ENCODE measurements at regions not wholly inside any gene's neighbourhood (a gene's known extent, or its start where the extent isn't known, plus 50 kb on each side); places are given as distances from the start of the nearest gene placed in this dataset.
A peak's percentile ranks its signal among the peaks of the same experiment; 100 is the strongest.

DNA sequence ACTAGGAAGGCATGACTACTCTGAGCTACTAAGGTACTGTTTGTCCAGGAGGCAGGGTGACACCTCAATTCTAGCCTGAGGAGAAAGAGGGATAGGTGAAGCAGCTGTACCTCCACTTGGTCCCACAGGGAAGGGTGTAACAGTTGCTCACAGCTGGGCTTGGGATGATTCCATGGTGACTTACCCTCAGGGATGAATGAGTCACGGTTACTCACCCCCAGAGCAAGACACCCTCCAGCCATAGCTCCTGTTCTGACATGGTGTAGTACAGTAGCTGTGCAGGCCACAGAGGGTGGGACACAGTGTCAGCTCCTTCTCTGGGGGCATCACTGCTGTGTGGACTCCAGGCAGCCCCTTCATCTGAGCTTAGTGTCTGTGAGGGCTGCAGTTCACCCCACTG, 868.6 kb upstream of the SEMA6D start:
- no peaks in the 10 kb centered on the region for H4K20me1 ChIP-seq (ENCODE audit: low read length)
- peak; percentile 38 for DNase-seq
- H3K4me1 ChIP-seq (ENCODE audit: insufficient read depth, low read length): no peaks in the 10 kb centered on the region
- H2AFZ ChIP-seq (ENCODE audit: low read length): no peak overlapping the region
- H3K9me2 ChIP-seq (replicated peaks; ENCODE audit: low read length): no peaks in the 10 kb centered on the region
- no peak for TF ChIP-seq EZH2phosphoT487 (IDR thresholded peaks at IDR 0.05; ENCODE audit: borderline replicate concordance, low read length)
- TF ChIP-seq, protein P1, sequence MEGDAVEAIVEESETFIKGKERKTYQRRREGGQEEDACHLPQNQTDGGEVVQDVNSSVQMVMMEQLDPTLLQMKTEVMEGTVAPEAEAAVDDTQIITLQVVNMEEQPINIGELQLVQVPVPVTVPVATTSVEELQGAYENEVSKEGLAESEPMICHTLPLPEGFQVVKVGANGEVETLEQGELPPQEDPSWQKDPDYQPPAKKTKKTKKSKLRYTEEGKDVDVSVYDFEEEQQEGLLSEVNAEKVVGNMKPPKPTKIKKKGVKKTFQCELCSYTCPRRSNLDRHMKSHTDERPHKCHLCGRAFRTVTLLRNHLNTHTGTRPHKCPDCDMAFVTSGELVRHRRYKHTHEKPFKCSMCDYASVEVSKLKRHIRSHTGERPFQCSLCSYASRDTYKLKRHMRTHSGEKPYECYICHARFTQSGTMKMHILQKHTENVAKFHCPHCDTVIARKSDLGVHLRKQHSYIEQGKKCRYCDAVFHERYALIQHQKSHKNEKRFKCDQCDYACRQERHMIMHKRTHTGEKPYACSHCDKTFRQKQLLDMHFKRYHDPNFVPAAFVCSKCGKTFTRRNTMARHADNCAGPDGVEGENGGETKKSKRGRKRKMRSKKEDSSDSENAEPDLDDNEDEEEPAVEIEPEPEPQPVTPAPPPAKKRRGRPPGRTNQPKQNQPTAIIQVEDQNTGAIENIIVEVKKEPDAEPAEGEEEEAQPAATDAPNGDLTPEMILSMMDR (conservative IDR thresholded peaks at IDR 0.05; ENCODE audit: low read depth, low read length): no peak
- TF ChIP-seq EZH2 (IDR thresholded peaks at IDR 0.05; ENCODE audit: low read length, unreplicated experiment): no peak
- CTCF ChIA-PET: no interaction called here
- H3K27ac ChIP-seq (ENCODE audit: low read length): no peak overlapping the region
- no peak overlapping the region for H3K4me3 ChIP-seq (ENCODE audit: low read length)
- H3K9ac ChIP-seq (ENCODE audit: low read length): no peak overlapping the region
- POLR2A ChIA-PET (ENCODE audit: unreplicated experiment): no interaction called here
- H3K4me2 ChIP-seq (ENCODE audit: low read length): no peak overlapping the region
- no peaks in the 10 kb centered on the region for H3K79me2 ChIP-seq (ENCODE audit: low read length)
- no peaks in the 10 kb centered on the region for H3K9me3 ChIP-seq (ENCODE audit: low read length)
- no TSS peak for BruUV-seq (replicated peaks)
- intact Hi-C loops (cut with micrococcal nuclease): no loop called here
- no peaks in the 10 kb centered on the region for H3K36me3 ChIP-seq (ENCODE audit: low read depth, low read length)
- H3F3A ChIP-seq (ENCODE audit: low read length, unreplicated experiment): no peaks in the 10 kb centered on the region
- H3K27me3 ChIP-seq (ENCODE audit: low read length): no peaks in the 10 kb centered on the region
- no peak; the same call in 1 of the 2 replicates for ATAC-seq

DNA sequence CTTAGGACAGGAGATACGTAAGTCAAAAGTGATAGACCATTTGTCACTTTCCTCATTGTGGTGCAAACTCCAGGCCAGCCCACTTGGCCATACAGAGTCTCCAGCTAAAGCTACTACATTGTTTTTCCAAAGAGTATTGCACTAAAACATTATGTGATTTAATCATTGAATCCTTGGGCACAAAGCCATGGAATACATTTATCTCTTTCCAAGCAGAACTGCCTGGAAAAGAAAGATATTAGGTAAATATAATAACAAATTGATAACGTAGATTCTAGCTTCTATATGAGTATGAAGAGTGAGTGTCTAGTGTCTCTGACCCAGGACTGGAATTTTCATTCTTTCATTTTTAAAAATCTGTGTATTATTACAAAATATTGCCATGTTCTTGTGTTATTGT, 863.7 kb upstream of the SEMA6D start:
- Histone ChIP-seq H3K79me2 (ENCODE audit: low read length) (no peaks in the 10 kb centered on the region), H3K36me3 (ENCODE audit: low read depth, low read length) (no peaks in the 10 kb centered on the region), H2AFZ (ENCODE audit: low read length) (no peak overlapping the region), H4K20me1 (ENCODE audit: low read length) (no peaks in the 10 kb centered on the region), H3K9ac (ENCODE audit: low read length) (no peak overlapping the region), H3K9me3 (ENCODE audit: low read length) (no peaks in the 10 kb centered on the region), H3F3A (ENCODE audit: low read length, unreplicated experiment) (no peaks in the 10 kb centered on the region), H3K27ac (ENCODE audit: low read length) (no peak overlapping the region), H3K27me3 (ENCODE audit: low read length) (no peaks in the 10 kb centered on the region), H3K4me3 (ENCODE audit: low read length) (no peak overlapping the region), H3K4me1 (ENCODE audit: insufficient read depth, low read length) (no peaks in the 10 kb centered on the region), H3K4me2 (ENCODE audit: low read length) (no peak overlapping the region), H3K9me2 (replicated peaks; ENCODE audit: low read length) (no peaks in the 10 kb centered on the region)
- no peak for DNase-seq
- TF ChIP-seq EZH2 (IDR thresholded peaks at IDR 0.05; ENCODE audit: low read length, unreplicated experiment): no peak
- intact Hi-C loops (cut with micrococcal nuclease): no loop called here
- ChIA-PET POLR2A (ENCODE audit: unreplicated experiment) (no interaction called here), CTCF (no interaction called here)
- BruUV-seq (replicated peaks): no TSS peak
- no peak for ATAC-seq

DNA sequence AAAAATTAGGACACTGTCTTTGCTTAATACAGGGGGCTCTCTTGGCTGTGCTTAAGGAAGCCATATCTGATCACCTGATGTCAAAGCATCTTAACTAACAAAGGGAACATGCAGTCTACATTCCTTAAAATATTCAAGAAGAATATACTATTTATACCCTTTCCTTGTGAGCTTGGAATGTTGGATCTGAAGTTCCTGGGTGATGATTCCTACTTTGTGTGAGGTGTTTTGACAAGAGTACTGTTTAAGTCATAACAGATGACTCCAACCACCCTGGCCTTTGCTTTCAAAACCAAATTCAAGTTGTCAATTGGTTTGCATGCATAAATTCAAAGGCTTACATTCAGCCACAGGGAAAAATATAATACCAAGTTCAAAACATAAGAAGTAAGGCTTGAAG, 862.7 kb upstream of the SEMA6D start:
- POLR2A ChIA-PET (ENCODE audit: unreplicated experiment): no interaction called here
- intact Hi-C loops (cut with micrococcal nuclease): no loop called here
- H2AFZ ChIP-seq (ENCODE audit: low read length): no peak overlapping the region
- no peaks in the 10 kb centered on the region for H3K27me3 ChIP-seq (ENCODE audit: low read length)
- H3K79me2 ChIP-seq (ENCODE audit: low read length): no peaks in the 10 kb centered on the region
- H3K9me2 ChIP-seq (replicated peaks; ENCODE audit: low read length): no peaks in the 10 kb centered on the region
- ATAC-seq (no peak), DNase-seq (no peak)
- no peaks in the 10 kb centered on the region for H3K36me3 ChIP-seq (ENCODE audit: low read depth, low read length)
- no peak overlapping the region for H3K4me3 ChIP-seq (ENCODE audit: low read length)
- no peak overlapping the region for H3K27ac ChIP-seq (ENCODE audit: low read length)
- no peaks in the 10 kb centered on the region for H4K20me1 ChIP-seq (ENCODE audit: low read length)
- CTCF ChIA-PET: no interaction called here
- no TSS peak for BruUV-seq (replicated peaks)
- no peaks in the 10 kb centered on the region for H3K4me1 ChIP-seq (ENCODE audit: insufficient read depth, low read length)
- TF ChIP-seq EZH2 (IDR thresholded peaks at IDR 0.05; ENCODE audit: low read length, unreplicated experiment): no peak
- TF ChIP-seq EZH2phosphoT487 (IDR thresholded peaks at IDR 0.05; ENCODE audit: borderline replicate concordance, low read length): no peak
- TF ChIP-seq, protein P1 (conservative IDR thresholded peaks at IDR 0.05; ENCODE audit: low read depth, low read length): no peak
- H3K4me2 ChIP-seq (ENCODE audit: low read length): no peak overlapping the region
- no peaks in the 10 kb centered on the region for H3F3A ChIP-seq (ENCODE audit: low read length, unreplicated experiment)
- no peaks in the 10 kb centered on the region for H3K9me3 ChIP-seq (ENCODE audit: low read length)
- H3K9ac ChIP-seq (ENCODE audit: low read length): no peak overlapping the region

Measured in PC-3 (cell line).